Hepatocyte (in vitro differentiated cells): ENCODE measurements at regions not wholly inside any gene's neighbourhood (a gene's known extent, or its start where the extent isn't known, plus 50 kb on each side); places are given as distances from the start of the nearest gene placed in this dataset.

Experiments used
- EZH2 ChIP-seq: fragments of 200-600 bp; sonication (generic); IDR thresholded peaks from 2 replicates; pipeline ENCODE4 v1.6.1; 2016; ENCODE audit warnings: antibody characterized with exemption, mild to moderate bottlenecking, borderline replicate concordance
- EZH2phosphoT487 ChIP-seq: fragments of 200-600 bp; sonication (generic); IDR thresholded peaks from one replicate; pipeline ENCODE4 v1.6.1; 2018; ENCODE audit warnings: antibody characterized with exemption, mild to moderate bottlenecking, low read depth, moderate library complexity; ENCODE audit not compliant: unreplicated experiment, severe bottlenecking
- TF ChIP-seq, protein P1 (sequence below): fragments of 200-600 bp; sonication (generic); IDR thresholded peaks from 2 replicates; pipeline ENCODE4 v1.5.1; 2016; ENCODE audit warnings: antibody characterized with exemption, mild to moderate bottlenecking; ENCODE audit not compliant: poor library complexity

DNA sequence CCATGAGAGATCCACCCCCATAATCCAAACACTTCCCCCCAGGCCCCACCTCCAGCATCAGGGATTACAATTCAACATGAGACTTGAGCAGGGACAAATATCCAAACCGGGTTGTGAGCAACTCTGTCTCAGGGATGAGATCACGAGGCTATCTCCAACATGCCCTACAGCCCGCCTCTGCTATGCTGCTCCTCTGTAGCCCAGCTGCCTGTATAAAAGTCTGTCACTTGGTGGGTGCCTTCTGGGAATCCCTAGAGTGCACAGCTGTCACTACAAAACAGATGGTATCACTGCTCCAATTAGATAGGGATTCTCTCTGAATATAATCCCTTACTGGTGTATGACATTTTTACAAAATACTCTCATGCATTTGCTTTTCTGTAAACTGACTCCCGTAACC lies 114.9 kb upstream of the NANOS1 start:
- TF ChIP-seq, protein P1, sequence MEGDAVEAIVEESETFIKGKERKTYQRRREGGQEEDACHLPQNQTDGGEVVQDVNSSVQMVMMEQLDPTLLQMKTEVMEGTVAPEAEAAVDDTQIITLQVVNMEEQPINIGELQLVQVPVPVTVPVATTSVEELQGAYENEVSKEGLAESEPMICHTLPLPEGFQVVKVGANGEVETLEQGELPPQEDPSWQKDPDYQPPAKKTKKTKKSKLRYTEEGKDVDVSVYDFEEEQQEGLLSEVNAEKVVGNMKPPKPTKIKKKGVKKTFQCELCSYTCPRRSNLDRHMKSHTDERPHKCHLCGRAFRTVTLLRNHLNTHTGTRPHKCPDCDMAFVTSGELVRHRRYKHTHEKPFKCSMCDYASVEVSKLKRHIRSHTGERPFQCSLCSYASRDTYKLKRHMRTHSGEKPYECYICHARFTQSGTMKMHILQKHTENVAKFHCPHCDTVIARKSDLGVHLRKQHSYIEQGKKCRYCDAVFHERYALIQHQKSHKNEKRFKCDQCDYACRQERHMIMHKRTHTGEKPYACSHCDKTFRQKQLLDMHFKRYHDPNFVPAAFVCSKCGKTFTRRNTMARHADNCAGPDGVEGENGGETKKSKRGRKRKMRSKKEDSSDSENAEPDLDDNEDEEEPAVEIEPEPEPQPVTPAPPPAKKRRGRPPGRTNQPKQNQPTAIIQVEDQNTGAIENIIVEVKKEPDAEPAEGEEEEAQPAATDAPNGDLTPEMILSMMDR: no peak
- TF ChIP-seq EZH2: no peak
- no peak for TF ChIP-seq EZH2phosphoT487
